Breast epithelium (tissue), 4 donors: ENCODE measurements at regions not wholly inside any gene's neighbourhood (a gene's known extent, or its start where the extent isn't known, plus 50 kb on each side); places are given as distances from the start of the nearest gene placed in this dataset.

ENCODE experiments used
- DNase-seq, 2 donors: peaks; one replicate each; pipeline ENCODE4 v3.0.0-alpha.2; 2019; ENCODE audit warnings: low spot score in 2 of 2
- H3K27ac ChIP-seq, 2 donors: fragments of 200-600 bp; sonication (generic) in 1 of 2; one replicate each; pipeline ENCODE4 v1.5.1; 2016 to 2019; ENCODE audit warnings: mild to moderate bottlenecking in 1 of 2
- H3K27me3 ChIP-seq, 2 donors: fragments of 200-600 bp; sonication (generic) in 1 of 2; one replicate each; pipeline versions ENCODE4 v1.5.1 to v1.6.0; 2017 to 2019; ENCODE audit warnings: control low read depth in 1 of 2, mild to moderate bottlenecking in 1 of 2
- H3K36me3 ChIP-seq: fragments of 200-600 bp; one replicate; pipeline ENCODE4 v1.5.1; 2019
- H3K4me1 ChIP-seq, 2 donors: fragments of 200-600 bp; sonication (generic); one replicate each; pipeline ENCODE4 v1.5.1; 2016 to 2019; ENCODE audit warnings: control low read depth in 1 of 2
- H3K4me3 ChIP-seq, 3 donors: fragments of 200-600 bp; sonication (generic); 1 replicate in 2 of 3; 2 replicates in 1 of 3; pipeline ENCODE4 v1.5.1; 2016 to 2019; ENCODE audit warnings: mild to moderate bottlenecking in 3 of 3, moderate library complexity in 2 of 3
- H3K9me3 ChIP-seq, 2 donors: fragments of 200-600 bp; sonication (generic) in 1 of 2; one replicate each; pipeline ENCODE4 v1.5.1; 2016 to 2019; ENCODE audit warnings: control low read depth in 1 of 2
- POLR2A ChIP-seq: fragments of 450-650 bp; IDR thresholded peaks from one replicate; pipeline ENCODE4 v1.6.1; 2016; ENCODE audit warnings: antibody characterized with exemption, mild to moderate bottlenecking, moderate library complexity
- POLR2AphosphoS5 ChIP-seq, 3 donors: sonication (generic); formaldehyde crosslinking; IDR thresholded peaks; one replicate each; pipeline ENCODE4 v1.6.1; 2017; ENCODE audit warnings: antibody characterized with exemption in 3 of 3
- intact Hi-C: fragments of 100-400 bp; cut with DNase I; formaldehyde crosslinking; loops from one replicate; pipeline ENCODE4 v1.15.1; 2023; ENCODE audit warnings: low total_unique reads
- TF ChIP-seq, protein P1 (sequence below), 3 donors: fragments of 450-650 bp; IDR thresholded peaks; one replicate each; pipeline ENCODE4 v1.5.1; 2016 to 2017; ENCODE audit warnings: antibody characterized with exemption in 3 of 3, mild to moderate bottlenecking in 3 of 3, moderate library complexity in 3 of 3

DNA sequence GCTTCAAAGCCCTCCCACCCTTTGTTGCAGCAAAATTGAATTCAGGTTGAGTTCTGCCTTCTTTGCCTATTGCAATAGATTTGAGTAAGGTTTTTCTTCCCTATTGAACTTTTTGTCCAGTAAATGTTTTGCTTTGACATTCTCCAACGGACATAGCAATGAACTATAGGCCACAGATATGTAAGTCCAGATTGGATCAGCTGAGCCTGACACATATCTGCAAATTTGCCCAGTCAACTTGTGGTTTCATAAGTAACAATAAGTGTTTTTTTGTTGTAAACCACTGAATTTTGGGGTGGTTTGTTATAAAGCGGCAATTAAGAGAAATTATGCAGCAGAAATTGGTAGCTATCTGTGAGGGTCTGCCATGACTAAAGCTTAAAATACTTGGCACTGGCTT is 332.1 kb upstream of the SORCS1 start:
- TF ChIP-seq POLR2AphosphoS5 (IDR thresholded peaks at IDR 0.05) (no peak), POLR2A (no peak)
- TF ChIP-seq, protein P1, sequence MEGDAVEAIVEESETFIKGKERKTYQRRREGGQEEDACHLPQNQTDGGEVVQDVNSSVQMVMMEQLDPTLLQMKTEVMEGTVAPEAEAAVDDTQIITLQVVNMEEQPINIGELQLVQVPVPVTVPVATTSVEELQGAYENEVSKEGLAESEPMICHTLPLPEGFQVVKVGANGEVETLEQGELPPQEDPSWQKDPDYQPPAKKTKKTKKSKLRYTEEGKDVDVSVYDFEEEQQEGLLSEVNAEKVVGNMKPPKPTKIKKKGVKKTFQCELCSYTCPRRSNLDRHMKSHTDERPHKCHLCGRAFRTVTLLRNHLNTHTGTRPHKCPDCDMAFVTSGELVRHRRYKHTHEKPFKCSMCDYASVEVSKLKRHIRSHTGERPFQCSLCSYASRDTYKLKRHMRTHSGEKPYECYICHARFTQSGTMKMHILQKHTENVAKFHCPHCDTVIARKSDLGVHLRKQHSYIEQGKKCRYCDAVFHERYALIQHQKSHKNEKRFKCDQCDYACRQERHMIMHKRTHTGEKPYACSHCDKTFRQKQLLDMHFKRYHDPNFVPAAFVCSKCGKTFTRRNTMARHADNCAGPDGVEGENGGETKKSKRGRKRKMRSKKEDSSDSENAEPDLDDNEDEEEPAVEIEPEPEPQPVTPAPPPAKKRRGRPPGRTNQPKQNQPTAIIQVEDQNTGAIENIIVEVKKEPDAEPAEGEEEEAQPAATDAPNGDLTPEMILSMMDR (IDR thresholded peaks at IDR 0.05): no peak
- H3K36me3 ChIP-seq: no peaks in the 10 kb centered on the region
- intact Hi-C loops: no loop called here
- H3K4me1 ChIP-seq: no peaks in the 10 kb centered on the region
- no peak for DNase-seq
- no peaks in the 10 kb centered on the region for H3K9me3 ChIP-seq
- H3K27ac ChIP-seq: no peak overlapping the region
- no peak overlapping the region for H3K4me3 ChIP-seq
- H3K27me3 ChIP-seq: no peaks in the 10 kb centered on the region

DNA sequence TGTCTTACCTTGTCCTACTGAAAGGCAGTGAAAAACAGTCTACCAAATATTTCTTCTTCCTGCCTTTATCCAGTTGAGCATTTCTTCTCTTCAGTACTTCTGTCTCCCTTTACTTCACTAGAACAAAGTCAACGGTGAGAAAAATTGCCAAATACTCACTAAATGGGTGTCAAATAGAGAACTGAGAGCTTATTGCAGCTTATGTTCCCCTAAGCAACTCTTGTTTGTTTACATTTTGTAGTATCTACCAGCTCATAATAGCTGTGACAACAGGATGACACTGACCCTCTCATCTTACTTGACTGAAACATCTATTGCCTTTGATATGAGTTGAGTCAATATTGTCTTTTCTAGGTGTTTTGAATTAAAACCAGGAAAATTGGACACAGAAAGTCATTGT is 327.9 kb upstream of the SORCS1 start:
- Histone ChIP-seq H3K27ac (no peak overlapping the region), H3K4me1 (no peaks in the 10 kb centered on the region), H3K36me3 (no peaks in the 10 kb centered on the region), H3K9me3 (no peaks in the 10 kb centered on the region), H3K4me3 (no peak overlapping the region), H3K27me3 (no peaks in the 10 kb centered on the region)
- TF ChIP-seq, protein P1 (IDR thresholded peaks at IDR 0.05): no peak
- TF ChIP-seq POLR2AphosphoS5 (IDR thresholded peaks at IDR 0.05): no peak
- TF ChIP-seq POLR2A: no peak
- no peak for DNase-seq
- intact Hi-C loops: no loop called here

DNA sequence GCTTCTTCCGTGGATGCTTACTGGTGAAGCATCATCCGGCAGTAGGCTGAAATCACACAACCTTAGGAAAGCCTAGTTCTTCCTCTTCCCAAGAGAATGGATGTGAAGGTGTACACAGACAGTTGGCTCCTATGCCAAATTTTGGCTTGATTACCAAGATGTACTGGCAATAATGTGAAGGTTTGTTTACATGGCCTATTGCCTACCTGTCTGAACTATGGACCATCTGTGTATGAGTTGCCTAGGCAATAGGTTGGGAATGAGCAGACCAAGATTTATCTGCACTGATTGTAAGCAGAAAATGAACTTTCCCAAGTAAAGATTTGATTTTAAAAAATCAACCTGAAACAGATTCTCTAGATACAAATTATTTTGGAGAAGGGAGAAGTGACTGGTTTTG is 325.9 kb upstream of the SORCS1 start:
- Histone ChIP-seq H3K4me1 (no peaks in the 10 kb centered on the region), H3K9me3 (no peaks in the 10 kb centered on the region), H3K4me3 (no peak overlapping the region), H3K36me3 (no peaks in the 10 kb centered on the region), H3K27me3 (no peaks in the 10 kb centered on the region), H3K27ac (no peak overlapping the region)
- intact Hi-C loops: no loop called here
- TF ChIP-seq, protein P1 (IDR thresholded peaks at IDR 0.05): no peak
- TF ChIP-seq POLR2AphosphoS5 (IDR thresholded peaks at IDR 0.05) (no peak), POLR2A (no peak)
- no peak for DNase-seq

DNA sequence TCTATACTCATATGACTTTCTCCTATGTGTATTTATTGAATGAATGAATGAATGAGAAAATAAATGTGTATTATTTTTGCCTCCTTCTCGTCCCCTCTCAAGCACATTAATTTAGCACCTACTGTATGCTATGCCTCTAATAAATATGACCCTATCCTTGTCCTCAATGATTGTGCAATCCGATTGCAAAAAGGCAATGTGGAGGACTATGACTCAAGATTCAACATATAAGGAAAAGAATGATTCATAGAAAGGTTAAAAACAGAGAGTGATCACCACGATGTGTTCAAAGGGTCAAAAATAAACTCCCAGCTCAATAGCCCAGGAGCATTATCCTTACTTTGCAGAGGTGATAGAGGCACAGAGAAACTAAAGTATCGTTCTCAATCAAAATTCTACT is 322.8 kb upstream of the SORCS1 start:
- intact Hi-C loops: no loop called here
- Histone ChIP-seq H3K9me3 (no peaks in the 10 kb centered on the region), H3K4me3 (no peak overlapping the region), H3K27ac (no peak overlapping the region), H3K4me1 (no peaks in the 10 kb centered on the region), H3K36me3 (no peaks in the 10 kb centered on the region), H3K27me3 (no peaks in the 10 kb centered on the region)
- no peak for TF ChIP-seq POLR2AphosphoS5 (IDR thresholded peaks at IDR 0.05)
- TF ChIP-seq, protein P1 (IDR thresholded peaks at IDR 0.05): no peak
- no peak for TF ChIP-seq POLR2A
- DNase-seq: no peak

DNA sequence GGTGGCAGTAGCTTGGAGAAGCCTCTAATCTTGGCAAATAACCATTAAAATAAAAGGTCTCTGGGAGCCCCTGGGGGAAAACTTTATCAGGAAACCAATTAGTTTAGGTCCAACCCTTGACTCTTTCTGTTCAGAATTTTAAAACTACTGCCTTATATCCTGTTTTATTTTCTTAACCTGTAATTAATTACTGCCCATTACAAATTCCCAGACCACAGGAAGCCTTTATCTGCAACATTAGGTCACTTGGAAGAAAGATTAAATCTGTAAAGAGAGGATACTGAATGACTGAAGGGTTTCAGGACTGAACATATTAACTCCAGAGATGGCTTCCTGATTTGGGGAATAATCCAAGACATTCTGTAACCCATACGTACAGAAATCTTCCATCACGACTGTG is 320.5 kb upstream of the SORCS1 start:
- Histone ChIP-seq H3K9me3 (no peaks in the 10 kb centered on the region), H3K4me1 (no peaks in the 10 kb centered on the region), H3K4me3 (no peak overlapping the region), H3K27me3 (no peaks in the 10 kb centered on the region), H3K36me3 (no peaks in the 10 kb centered on the region), H3K27ac (no peak overlapping the region)
- DNase-seq: no peak
- intact Hi-C loops: no loop called here
- TF ChIP-seq, protein P1 (IDR thresholded peaks at IDR 0.05): no peak
- no peak for TF ChIP-seq POLR2AphosphoS5 (IDR thresholded peaks at IDR 0.05)
- no peak for TF ChIP-seq POLR2A
